GM21515 (cell line): ENCODE measurements at regions not wholly inside any gene's neighbourhood (a gene's known extent, or its start where the extent isn't known, plus 50 kb on each side); places are given as distances from the start of the nearest gene placed in this dataset.

Experiments
- ATAC-seq: cut with Tn5 transposase; IDR thresholded peaks from one replicate; pipeline ENCODE4 v1.9.1; 2021; ENCODE audit not compliant: unreplicated experiment

DNA sequence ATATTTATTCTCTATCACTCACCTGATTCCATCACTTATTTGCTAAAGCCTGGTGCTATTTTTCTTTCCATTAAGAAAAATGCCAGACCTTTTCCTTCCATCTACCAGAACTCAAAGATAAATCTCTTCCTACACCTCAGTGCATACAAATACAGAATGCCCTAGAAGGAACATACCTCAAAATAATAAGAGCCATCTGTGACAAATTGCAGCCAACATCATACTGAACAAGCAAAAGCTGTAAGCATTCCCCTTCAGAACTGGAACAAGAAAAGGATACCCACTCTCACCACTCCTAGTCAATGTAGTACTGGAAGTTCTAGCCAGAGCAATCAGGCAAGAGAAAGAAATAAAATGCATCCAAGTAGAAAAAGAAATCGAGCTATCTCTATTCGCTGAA, 315.9 kb upstream of the UBE2E3 start:
- ATAC-seq = no peak

DNA sequence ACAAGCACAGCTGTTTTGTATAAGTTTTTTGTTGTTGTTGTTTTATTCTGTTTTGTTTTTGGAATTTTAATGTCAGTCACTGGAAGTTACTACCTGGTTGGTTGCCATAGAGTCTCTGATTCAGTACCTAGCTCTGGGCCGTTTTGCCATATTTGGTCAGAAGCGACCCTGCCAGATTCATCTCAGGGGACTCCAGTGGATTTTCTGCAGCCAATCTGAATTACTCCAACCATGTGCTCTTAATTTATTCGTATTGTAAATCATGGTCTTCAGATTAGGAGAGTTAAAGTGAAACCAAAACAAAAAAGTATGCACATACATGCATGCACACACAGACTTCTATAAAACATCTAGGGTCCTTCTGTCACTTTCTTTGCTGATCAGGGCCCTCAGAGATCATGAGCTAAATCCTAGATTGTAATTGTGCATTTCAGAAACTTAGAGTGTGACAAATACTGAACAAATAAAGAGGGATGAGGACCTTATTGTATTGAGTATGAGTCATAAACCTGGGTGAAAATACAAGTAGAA, 317.4 kb upstream of the UBE2E3 start:
- ATAC-seq = no peak

DNA sequence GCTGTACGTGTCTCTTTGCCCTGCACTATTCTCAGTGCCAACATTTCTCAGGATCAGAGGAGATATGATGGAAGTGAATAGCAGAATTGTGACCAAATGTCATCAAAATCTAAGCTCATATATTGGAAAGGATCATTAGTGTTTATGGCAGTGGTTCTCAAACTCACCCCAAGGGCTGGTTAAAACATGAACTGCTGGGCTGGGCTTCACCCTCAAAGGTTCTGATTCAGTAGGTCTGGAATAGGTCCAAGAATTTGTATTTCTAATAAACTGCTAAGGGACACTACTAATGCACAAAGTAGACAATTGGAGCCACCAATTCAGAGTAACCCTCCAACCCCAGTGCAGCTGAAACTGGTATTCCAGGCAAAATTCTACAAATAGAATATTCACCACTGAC, 317.9 kb upstream of the UBE2E3 start:
- ATAC-seq = no peak

DNA sequence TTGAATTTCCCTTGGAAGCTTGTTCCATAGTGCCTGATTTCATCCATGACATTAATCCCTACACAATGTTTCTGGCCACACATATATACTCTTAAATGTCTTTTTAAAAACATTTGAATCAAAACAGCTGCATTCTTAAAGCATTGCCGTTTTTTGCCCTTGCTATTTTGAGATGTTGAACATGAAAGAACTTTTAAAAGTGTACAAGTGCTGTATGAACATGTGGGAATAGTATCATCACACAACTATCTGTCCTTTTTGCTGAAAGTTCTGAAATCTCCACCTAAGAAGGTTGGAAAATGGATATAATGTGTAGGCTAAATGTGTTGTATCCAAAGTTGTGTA, 318.7 kb upstream of the UBE2E3 start:
- ATAC-seq = no peak

DNA sequence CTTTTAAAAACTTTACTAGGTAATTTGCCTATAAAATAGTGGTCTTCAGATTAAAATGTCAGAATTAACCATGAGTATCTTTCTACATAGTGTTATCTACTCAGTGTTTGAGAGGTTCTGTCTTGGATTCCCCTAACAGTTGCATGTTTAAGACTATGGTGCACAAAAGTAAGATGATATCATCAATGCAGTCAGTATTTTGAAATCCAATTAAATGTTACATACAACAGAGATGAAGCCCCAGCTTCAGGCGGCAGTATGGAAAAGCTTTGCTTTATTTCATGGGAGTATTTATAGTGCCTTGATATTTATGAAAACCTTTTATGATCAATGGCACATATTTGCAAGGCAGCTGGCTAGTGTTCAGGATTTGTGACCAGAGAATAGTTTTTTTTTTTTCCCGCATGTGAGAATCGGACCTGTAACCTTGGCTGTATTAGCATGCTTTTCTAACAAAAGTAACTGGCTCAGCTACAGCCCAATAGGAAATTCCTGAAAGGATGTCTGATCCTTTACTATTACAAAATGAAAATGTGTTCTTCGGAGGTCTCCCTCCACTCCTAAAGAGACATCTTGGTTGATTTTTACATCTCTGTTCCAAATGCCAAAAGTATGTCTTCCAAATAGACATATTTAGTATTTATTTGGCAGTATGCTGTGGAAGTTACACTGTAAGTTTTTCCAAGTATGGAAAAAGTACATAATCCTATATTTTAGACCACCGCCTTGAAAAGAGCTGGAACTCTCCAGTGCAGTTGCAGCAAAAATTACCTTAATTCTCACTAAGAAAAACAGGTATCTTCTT, 319.3 kb upstream of the UBE2E3 start:
- no peak for ATAC-seq

DNA sequence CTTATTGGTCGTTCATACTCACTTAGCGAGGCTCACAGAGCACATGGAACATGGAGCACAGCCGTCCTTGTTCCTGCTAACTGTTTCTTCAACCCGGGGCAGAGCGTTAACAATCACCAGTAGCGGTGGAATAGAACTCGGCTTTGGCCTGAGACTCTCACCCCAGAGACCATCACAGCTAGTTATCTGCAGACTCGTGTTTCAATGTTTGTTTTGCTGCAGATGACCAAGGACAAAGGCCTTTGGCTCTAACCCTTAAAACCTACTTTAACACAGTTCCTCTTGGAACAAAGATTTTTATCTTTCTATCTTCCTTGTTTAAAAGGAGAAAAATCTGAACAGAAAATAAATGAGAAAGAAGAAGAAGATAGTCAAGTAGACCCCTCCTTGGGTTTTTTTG, 320.2 kb upstream of the UBE2E3 start:
- no peak for ATAC-seq

DNA sequence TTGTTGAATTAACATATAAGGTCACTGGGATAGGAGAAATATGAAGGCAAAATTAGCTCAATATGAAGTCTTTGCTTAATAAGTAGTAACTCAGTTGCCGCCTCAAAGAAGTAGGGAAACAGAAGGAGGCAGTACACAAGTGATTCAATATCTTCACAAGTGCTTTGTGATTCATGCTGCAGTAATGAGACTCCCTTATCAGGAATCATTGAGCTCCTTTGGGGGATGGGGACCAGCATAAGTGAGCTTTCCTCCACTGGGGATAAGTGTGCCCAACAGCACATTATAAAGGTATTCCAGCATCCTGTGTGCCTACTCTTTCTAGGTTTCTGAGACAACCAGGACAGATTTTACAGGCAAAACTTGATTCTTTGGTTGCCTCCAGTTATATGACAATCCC, 323.4 kb upstream of the UBE2E3 start:
- ATAC-seq = no peak

DNA sequence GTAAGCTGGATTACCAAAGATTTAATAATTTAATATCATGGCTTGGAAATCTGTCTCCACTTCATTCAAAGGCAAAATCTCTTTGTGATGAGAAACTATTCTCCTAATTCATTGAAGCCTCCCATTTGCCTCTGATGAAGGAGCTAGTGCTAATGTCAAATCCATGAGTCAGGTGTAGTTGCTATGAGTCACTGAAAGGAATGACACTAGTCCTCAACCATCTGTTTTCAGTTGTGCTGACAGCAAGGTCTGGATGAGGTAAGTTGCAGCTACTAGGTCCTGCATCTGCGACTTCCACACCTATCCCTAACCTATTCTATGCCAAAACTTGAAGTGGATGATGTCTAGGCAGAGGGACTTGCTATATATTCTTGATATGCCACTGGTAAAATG, 324.0 kb upstream of the UBE2E3 start:
- ATAC-seq = no peak

DNA sequence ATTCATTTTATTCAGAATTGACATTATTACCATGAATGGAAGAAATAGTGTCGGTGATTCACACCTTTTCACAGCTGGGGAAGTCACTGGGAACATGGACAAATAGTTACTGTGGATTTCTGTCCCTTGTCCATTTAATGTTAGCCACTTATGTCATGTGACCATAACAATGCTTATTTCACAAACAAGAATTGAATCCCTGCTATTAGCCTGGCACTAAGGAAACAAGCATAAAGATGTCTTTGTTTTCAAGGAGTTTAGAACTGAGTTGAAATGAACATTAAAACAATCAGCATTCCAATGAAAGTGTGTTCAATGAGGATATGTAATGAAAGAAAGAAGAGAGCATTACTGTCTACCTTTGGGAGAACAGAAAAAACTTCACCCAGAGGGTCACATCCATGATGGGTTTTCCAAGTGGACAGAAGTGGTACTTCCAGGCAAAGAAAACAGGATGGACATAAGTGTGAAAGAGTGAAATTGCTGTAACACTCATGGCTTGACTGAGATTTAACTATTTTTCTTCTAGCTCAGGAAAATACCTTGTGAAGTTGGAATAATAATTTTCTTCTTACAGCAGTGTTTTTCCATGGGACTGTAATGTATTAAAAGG, 324.5 kb upstream of the UBE2E3 start:
- ATAC-seq = no peak

DNA sequence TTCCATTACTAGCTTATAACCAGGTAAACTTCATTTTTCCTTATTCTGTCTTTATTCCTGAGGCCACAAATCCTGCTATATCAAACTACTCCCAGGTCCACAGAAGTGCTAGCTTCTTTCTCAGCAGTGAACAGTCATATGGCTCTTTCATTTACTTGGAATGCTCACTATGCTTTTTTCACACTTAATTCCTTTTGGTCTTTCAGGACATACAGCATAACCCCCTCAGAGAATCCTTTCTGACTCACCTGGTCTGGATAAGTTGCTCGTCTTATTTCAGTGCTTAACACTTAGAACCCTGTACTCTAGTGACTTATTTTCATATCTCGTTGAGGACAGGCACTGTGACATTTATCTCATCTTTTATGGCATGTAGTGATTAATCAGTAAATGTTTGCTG, 325.0 kb upstream of the UBE2E3 start:
- ATAC-seq = no peak

DNA sequence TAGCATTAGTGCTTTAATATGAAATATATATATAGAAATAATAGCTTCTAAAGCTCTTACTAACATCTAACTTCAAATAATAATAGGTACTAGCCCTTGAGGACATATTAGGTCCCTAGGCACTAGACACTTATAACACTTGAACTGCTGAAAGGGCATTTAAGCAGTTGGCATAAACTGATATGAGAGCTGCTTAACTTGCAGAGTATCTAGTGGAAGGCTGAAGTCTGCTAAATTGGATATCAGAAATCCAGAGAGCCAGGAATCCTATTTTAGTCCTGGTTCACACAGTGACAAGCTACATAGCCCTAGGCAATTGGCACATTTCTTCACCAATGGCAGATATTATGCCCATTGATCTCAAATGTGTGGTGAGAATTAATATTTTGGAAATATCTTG, 326.9 kb upstream of the UBE2E3 start:
- no peak for ATAC-seq

DNA sequence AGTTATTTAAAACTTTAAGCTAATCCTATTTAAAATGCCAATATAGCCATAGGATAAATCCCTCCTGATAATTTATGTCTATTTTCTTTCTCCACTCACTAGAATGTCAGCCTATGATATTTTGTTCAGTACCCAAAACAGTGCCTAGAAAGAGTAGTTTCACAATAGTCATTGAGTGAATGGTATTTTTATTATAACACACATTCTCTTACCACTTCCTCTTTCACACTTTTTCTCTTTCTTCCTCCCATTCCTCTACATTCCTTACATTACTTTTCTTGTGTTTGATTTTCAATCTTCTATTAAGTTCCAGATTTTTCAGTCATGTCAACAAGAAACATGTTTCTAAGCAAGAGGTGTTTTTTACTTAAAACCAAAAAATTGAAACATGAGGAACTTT, 327.6 kb upstream of the UBE2E3 start:
- ATAC-seq = no peak

DNA sequence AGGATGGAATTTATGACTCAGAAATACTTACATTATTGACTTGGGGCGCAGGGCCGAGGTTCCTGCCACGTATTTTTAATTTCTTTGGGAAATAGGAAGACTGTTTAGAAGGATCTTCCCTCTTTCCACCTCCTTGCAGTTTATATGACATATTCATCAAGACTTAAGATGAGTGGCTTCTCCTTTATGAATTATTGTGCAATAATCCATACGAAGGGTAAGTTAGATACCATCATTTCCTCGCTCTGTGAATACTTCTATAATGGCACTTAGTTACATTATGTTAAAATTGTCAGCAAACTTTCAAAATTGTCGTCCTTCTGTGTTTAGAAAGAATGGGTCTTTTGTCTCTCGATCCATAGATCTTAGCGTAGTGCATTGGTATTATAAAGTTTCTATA, 328.8 kb upstream of the UBE2E3 start:
- no peak for ATAC-seq

DNA sequence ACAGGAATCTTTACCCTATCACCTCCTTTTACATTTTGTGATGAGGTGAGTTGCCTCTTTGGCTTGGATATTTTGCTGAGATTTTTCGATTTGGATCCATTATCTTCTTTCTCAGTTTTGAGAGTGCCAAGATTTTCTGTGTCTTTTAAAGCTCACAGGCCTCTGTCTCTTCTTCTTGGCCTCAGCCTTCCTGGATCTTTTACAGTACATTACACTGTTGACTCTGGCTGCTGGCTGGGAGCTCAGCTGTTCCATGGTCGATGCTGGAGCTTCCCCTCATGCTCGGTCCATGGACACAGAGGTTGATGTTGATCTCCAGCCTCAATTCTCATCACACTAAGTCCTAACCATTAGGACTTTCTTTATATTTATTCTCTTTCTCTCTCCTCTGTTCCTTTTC, 332.8 kb upstream of the UBE2E3 start:
- no peak for ATAC-seq

DNA sequence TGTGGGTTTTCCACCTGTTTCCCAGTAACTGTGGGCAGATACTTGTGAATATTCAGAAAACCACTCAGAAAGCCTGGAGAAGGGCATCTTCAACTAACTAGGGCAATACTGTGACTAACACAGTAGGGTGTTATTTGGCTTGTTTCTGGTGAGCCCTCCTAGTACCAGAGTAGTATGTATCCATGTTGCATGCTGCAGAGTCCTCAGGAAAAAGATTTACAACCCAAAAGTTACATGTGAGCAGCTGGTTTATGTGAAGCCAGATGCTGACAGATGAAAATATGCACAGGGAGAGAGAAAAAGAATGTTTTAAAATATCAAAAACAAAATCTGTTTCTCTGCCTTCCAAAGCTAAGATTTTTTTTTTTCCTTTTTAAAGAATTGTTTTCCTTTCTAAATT, 333.2 kb upstream of the UBE2E3 start:
- ATAC-seq = no peak

DNA sequence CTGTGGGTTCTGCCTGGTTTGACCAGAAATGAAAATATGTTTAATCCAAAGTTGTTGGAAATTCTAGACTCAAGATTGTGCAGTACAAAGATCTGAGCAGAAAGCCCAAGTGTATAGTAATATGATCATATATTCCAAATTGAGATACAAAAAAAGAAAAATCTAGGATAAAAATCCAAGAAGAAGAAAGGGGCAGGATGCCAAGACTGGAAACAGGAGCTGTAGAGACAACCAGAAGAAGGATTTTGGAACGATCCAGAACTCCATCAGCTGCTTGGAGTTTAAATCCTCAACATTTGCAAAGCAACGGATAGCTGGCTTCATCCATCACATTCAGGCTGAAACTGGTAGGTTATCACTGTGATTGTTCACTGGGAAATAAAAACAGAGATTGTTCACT, 333.6 kb upstream of the UBE2E3 start:
- ATAC-seq = no peak

DNA sequence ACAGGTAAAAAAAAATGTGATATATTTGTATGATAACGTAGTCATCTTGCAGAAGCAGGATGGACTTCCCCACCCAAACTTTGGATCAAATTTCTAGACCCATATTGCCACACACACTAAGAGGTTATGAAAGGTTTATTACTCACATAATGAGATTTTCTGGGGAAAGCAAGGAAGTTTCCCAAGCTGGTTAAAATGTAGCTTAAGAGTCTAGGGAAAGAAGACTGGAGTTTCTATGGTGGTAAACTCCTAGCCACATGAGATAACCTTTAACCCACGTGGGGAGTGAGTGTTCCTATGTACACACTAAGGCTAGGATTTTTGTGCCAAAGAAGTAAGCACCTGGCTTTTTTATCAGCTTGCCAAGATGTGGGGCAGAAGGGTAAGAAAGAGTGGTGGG, 335.7 kb upstream of the UBE2E3 start:
- ATAC-seq = no peak

DNA sequence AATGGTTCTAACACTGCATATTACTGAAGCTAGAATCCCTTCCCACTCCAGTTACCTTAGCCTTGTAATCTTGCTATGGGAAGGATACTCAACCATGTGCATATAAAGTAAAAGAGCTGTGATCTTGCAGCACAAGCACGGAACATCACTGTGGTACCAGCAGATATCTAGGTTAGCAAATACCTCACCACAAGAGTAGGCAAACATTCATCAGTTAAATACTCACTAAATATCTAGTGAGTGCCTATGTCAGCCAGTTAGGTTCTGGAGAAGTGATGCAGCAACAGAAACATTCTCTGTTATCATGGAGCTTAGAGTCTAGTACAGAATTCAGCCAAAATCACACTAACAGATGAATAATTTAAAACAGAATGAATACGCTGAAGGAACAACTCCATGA, 349.6 kb upstream of the UBE2E3 start:
- ATAC-seq = no peak

DNA sequence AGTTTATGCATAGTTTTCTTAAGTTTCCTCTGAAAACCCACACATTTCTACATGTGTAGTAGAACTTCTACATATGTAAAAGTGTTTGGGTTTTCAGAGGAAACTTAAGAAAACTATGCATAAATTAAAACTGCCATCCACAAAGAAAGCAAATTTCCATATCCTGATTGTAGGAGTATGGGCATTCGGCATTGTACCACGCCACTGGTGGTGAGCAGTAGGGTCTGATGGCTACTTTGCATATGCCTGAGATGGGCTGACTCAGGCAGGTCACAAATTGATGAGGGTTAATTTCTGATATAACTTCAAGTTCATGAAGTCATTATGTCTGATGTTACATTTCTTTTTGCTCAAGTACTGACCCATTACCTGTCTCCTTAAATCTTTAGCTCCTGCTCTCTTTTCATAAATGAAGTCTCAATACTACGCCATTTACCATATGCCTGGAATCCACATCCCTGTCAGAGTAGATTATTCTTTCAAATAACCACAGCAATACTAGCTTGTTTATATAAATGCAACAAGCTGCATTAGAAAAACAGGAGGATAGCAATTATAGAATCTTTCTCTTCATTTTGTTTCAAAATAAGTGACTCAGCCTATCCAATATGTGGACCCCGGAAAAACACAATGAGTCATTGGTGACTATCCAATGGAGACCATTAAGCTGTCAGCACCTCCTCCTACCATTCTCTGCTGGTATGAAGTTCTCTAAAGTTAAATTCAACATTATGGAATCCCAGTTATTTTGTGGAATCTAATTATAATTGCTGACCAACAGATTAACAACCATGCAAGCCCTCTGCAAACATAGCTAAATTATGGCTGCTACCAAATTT, 355.2 kb upstream of the UBE2E3 start:
- no peak for ATAC-seq

DNA sequence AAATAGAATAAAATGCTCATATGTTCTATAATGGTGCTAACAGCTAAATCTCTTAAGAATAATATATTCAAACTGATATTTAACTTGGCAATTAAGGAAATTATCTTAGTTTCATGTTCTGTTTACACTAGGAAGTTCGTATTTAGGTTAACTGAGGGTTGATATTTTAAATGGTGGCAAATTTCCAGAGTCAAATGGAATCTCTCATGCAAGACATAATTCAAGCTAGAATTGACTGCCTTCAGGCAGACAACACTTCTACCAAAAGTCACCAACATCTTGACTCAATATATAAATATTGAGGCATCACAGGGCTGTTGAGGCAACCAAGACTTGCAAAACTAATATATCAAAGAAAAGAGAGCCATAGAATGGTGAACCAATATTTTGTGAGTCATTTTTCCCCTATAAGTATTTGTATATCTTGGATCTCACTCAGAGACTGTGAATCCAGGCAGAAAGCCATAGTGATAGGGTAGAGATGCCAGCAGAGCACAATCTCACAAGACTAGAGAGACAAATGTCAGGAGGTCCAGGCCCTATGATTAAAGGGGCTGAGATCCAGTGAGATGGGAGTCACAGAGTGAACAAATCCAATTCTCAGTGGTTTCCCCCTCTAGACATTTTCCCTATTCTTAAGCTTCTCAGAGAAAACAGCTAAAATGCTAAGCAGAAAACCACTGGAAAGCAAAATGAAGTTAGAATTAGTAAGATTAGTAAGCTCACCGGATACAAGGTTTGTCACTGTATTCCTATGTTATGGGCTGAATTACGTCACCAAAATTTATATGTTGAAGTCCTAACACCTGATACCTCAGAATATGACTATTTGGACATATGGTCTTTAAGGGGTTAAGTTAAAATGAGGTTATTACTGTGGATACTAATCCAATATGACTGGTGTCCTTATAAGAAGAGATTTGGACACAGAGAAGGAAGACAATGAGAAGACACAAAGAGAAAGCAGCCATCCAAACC, 358.2 kb upstream of the UBE2E3 start:
- ATAC-seq = no peak

DNA sequence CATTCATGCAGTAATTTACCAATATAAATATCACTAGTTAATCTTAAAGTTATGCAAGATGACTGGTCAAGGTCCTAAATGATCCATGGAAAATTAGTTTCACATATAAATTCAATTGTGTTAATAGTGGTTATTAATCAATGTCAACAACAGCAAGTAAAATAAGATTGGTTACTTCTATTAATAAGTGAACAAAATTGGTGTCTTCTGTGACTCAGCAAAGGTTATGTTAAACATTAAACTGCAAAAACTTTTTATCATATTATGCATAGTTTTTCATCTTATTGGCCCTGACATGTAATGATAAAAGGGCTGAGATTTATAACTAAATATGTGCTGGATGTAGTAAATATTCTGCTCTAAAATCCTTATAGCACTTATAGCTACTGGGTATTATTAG, 359.0 kb upstream of the UBE2E3 start:
- no peak for ATAC-seq
